ENCODE measurements at regions not wholly inside any gene's neighbourhood (a gene's known extent, or its start where the extent isn't known, plus 50 kb on each side); places are given as distances from the start of the nearest gene placed in this dataset.

GRCh38 chr12:24479131-24479530 is 469.8 kb downstream of the BCAT1 start:
- TF ChIP-seq CTCF (optimal IDR thresholded peaks at IDR 0.05 in 1 of 3, IDR thresholded peaks at IDR 0.05 in 1 of 3, conservative IDR thresholded peaks at IDR 0.05 in 1 of 3; ENCODE audit: extremely low read depth in 1 of 3, insufficient read depth in 2 of 3, low read length in 3 of 3) (no peak), EZH2 (IDR thresholded peaks at IDR 0.05; ENCODE audit: low read length) (no peak)

Measured in keratinocyte (primary cell).